GM19463 (cell line): ENCODE measurements at regions not wholly inside any gene's neighbourhood (a gene's known extent, or its start where the extent isn't known, plus 50 kb on each side); places are given as distances from the start of the nearest gene placed in this dataset.
A peak's percentile ranks its signal among the peaks of the same experiment; 100 is the strongest.

Experiments used
- ATAC-seq: cut with Tn5 transposase; IDR thresholded peaks from one replicate; pipeline ENCODE4 v1.9.1; 2021; ENCODE audit warnings: mild to moderate bottlenecking, moderate library complexity; ENCODE audit not compliant: unreplicated experiment

DNA sequence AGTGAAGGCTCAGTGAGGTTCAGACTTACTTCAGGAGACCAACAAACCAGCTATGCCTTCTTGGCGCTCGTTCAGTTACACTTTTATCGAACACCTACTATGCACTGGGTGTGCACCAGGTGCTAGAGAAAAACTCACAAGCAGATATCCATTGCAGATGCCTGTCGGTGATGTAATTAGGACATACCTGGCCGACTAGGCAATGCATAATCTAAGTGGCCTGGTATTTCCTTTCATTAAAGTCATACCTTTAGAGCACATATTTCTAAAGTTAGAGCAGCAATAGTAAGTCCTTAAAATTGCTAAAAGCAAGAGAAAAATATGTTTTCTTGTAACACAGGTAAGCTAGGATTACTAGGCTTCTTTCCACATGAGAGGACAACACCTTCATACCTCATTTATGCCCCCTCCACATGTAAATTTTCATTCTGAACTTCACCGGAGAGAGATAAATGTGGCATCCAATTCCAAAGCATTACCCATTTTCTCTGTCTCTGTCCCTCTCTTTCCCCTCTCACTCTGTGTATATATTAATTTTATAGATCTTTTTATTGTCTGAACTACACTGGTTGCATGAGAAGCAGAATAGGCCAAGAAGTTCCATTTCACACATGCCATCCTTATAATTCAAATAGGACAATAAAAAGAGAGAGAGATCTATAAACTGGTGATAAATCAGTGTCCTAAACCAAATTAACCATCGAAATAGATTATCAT, 242.2 kb downstream of the SPTSSA start:
- ATAC-seq: no peak

GRCh38 chr14:34218881-34219280, 243.2 kb downstream of the SPTSSA start:
- no peak for ATAC-seq

DNA sequence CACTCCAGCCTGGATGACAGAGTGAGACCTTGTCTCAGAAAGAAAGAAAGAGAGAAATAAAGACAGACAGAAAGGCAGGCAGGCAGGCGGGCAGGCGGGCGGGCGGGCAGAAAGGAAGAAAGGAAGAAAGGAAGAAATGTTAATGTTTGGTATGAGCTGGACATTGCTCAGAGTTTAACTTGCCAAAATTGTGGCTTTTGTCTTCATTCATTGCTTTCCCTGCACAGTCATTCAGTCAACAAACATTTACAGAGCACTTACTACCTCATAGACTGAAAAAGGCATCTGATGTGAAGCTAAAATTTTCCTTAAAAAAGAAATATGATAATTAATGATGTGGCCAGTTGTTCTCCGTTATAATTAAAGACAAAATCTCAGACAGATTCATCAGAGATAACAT, 247.1 kb downstream of the SPTSSA start:
- ATAC-seq: no peak

DNA sequence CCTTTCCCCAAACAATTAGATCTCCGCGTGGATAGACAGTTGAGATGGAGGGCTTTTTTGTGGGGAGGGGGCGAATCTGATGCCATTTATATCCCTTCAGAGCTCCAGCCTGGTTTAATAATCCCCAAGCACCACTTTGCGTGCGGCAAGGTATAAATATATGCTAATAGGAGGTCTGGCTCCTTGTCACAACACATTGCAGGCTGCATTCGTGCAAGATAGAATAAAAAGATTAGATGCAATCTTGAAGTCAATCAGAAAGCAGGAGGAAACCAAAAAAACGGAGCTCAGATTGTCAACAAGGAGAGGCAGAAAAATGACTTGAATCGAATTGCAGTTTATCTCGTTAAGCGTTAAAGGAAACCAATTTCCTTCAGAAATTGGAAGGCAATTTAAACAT, 248.7 kb downstream of the SPTSSA start:
- no peak for ATAC-seq

GRCh38 chr14:34212172-34212929, 249.7 kb downstream of the SPTSSA start:
- no peak for ATAC-seq

DNA sequence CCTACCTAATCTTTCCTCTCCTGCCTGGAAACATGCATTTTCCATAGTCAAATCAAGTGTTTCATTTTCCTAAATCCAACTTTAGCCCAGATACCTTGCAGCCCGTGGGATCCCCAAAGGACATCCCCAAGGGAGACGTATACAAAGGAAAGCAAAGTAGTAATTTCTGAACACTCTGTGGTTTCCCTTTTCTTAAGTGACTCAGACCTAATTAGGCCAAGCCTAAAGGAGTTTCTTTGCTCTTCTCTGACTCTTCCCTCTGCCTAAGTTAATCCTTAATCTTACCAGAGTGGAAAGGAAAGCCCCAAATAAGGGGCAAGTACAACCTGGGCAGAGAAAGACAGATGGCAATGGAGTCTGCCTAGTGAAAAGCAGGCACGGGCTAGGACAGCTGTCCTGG, 250.3 kb downstream of the SPTSSA start:
- ATAC-seq: peak; percentile 94

- no peak for ATAC-seq
Measured at GRCh38 chr14:34208532-34208931, 253.5 kb downstream of the SPTSSA start.

DNA sequence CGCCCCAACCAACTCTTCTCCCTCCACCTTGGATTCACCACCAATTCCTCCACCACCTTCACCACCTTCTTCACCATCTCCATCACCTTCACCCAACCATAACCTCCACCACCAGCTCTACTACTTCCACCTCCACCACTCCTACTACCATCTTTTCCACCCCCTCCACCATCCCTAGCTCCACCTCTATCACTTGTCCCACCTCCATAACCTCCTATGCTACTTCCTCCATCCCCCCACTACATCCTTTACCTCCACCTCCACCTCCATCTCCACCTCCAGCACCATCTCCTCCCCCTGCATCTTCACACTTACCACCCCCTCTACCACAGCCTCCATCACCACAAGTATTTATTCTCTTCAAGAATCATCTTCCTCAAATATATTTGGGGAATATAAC, 254.9 kb upstream of the EGLN3 start:
- ATAC-seq: no peak

GRCh38 chr14:34204774-34205173, 253.9 kb upstream of the EGLN3 start:
- no peak for ATAC-seq

- ATAC-seq: no peak
Measured at GRCh38 chr14:34203251-34203722, 252.4 kb upstream of the EGLN3 start.

DNA sequence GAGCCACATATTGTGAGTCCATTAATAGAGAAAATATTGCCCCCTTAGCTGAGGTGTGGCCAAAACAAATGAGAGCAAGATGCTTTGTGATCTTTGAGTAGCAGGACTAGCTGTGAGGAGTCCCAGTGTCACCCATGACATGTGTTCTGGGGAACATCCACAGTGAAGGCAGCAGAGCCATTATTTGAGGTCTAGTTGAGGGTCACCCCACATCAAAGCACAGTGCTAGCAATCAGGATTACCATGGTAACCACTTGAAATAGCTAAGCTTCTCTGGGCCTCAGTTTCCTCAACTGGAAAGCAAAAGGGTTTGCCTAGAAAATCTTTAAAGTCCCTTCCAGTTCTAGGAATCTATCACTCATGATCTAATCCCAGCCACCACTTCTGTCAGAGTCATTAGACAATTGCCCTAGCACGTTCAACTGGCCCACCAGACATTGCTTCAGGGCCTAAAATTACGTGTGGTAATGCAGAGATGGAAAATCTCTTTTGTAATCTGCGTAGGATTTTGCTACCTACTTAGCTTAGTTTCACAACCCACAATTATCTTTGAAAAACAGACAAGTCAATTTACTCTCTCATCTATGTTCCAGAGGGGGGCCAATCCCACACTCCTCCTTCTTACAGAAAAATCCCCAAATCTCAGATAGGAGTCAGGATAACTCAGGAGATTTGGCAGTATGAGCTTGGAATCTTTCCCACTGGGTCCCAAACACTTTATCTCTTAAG, 251.2 kb upstream of the EGLN3 start:
- no peak for ATAC-seq

GRCh38 chr14:34199585-34199984, 248.7 kb upstream of the EGLN3 start:
- no peak for ATAC-seq

DNA sequence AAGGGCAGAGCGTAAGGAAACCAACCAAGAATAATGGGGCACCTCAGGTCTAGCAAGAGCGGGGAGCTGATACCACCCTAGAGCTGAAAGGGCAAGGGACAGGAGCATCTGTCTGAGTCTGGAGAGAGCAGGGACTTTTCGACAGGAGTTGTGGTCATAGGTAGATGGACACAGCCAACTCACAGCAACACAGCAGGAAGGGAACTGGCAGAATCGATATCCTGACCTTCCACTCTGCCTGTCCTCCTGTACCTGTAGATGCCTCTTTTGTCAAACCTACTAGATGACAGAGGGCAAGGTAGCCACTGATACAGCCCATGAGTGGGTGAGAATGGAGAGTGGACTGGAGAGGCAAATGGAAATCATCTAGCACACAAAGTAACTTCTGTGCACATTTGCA, 247.2 kb upstream of the EGLN3 start:
- no peak for ATAC-seq

DNA sequence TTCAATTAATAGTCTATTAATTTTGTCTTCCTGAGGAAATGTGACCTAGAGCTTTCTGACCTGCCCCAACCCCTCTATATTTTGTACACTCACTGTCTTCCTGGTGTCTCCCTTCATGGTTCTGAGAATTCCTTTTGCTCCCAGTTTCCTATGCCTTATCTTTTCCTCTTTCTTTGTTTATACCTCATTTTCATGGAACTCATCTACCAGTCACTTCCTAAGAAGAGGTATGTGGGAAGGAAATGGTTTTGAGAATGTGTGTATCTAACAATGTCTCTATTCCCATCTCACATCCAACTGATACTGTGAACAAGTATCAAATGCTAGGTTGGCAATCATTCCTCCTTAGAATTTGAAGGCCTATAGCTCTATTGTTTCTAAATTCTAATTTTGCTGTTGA, 245.1 kb upstream of the EGLN3 start:
- no peak for ATAC-seq

- ATAC-seq: no peak
Measured at GRCh38 chr14:34190717-34191116, 239.8 kb upstream of the EGLN3 start.

- no peak for ATAC-seq
Measured at GRCh38 chr14:34189866-34190265, 239.0 kb upstream of the EGLN3 start.

DNA sequence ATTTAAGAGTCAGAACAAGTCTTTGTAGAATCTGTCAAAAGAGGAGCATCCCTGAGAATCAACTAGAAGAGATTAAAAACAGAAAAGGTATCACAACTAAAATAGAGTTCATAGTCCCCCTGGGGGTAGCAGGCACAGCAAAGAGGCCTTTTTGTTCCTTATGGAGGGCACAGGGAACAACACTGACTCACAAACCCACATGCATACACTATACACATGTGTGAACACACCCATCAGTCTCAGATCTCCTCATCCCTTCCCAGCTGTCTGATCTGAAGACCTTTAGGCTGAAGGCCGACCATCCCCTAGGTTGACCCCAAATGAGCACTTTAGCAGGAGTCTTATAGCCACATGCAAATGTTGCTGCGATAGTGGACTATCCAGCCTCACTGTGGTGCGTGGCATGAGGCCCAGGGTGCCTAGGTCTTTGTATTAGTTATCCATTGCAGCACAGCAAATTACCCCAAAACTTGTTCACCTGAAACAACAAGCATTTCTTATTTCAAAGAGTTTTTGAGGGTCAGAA, 236.7 kb upstream of the EGLN3 start:
- no peak for ATAC-seq

DNA sequence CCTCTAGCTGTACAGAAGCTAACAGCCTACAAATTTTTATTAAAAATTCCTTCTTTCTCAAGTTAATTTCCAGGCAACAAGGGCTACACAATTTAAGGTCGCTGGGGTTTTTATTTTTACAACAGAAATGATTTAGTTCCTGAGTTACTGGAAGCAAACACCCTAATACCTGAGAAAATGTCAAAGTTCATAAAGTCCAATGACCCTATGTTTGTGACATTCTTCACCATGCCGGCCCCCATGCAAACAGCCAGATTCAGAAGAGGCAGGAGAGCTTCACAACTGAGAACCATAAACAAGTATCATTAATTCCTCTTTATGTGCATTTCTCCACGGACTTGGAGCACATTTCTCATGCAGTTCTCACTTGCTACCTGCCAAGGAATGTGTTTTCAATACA, 236.2 kb upstream of the EGLN3 start:
- ATAC-seq: no peak

DNA sequence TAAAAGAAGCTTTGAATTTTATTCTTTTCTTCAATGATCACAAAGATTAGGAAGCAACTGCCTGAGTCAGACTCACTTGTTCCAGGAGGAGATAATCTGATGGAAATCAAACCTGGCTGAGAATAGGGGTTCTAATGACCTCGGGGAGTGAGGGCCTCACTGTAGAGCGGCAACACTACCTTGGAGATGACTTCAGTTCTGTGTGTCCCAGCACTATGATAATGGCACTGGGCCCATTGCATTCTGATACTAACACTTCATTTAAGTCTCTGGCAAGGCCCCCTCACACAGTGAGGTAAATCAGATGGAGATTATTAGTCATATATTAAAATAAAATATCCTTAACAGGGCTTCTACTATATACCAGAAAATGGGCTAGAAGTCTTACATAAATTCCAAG, 233.3 kb upstream of the EGLN3 start:
- no peak for ATAC-seq

GRCh38 chr14:34183478-34183877, 232.6 kb upstream of the EGLN3 start:
- ATAC-seq: no peak

DNA sequence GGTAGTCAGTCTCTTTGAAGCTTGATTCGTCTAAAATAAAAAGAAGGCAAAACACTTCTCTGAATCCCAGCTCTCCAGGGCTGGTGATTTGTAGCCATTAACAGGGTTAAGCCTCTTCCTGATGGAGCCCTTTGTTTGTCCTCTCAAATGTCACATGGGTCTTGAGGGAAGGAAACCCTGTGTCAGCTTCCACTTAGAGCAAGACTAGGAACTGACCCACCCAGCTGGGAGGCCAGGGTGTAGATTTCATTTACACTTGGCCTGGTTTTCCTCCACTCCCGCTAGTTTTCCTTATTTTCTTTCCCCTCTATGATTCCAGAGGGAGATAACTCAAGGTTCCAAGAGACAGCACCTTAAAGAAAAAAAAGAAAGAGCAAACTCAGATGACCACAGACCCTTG, 230.5 kb upstream of the EGLN3 start:
- ATAC-seq: no peak

GRCh38 chr14:34180869-34181268, 230.0 kb upstream of the EGLN3 start:
- no peak for ATAC-seq
